SIG-M5 (cell line): ENCODE measurements at regions not wholly inside any gene's neighbourhood (a gene's known extent, or its start where the extent isn't known, plus 50 kb on each side); places are given as distances from the start of the nearest gene placed in this dataset.

Source experiments
- DNase-seq: peaks from one replicate; lab custom pipeline; 2025; lab: John Stamatoyannopoulos, UW

DNA sequence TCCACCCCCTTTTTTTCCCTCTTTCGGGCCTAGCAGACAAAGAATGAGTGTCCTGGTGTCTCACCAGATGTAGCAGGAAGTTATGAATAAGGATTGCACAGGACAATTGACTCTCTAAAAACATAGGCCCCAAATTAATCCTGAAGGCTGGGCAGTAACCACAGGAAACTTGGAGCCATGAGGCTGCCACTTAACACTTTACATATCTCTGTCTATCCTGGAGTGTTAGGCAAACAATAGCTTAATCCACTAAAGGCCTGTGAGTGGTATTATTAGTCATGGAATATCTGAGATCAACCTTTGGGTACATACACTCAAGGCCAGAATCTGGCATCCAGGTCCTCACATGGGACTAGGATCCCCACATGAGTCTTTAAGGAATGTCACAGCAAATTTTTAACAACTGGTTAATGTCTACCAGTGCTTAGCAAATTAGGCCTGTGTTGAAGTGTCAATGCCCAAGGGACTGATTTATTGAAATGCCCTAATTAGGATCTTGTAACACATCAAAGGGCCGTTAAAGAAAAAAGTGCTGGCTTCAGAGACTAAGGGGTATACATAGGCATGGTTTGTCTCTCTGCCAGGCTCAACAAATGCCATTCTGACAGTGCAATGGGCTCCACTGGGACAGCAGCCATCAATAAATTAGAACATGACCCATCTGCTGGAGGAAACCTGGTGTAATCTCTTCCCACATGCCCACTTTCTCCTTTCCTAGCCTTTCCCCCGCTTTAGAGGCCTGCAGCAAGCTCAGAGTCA, 196.7 kb upstream of the TBX20 start:
- DNase-seq = no peak

DNA sequence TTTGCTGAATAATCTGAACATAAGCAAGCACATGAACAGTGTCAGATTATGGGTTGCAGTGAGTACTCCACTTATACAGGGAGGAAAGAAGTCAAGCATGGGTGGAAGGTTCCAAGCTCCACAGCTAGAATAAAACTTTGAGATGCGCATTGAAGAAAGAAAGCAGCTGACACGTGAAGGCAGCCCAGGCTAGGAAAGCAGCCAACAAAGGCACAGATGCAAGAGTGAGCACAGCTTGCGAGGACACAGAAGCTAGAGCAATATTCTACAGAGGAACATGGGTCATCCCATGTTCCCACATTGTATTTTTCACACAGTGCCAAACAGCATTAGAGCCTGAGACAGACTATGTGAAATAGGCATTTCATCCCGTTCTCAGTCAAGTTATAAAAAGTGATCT, 194.6 kb upstream of the TBX20 start:
- DNase-seq = no peak

DNA sequence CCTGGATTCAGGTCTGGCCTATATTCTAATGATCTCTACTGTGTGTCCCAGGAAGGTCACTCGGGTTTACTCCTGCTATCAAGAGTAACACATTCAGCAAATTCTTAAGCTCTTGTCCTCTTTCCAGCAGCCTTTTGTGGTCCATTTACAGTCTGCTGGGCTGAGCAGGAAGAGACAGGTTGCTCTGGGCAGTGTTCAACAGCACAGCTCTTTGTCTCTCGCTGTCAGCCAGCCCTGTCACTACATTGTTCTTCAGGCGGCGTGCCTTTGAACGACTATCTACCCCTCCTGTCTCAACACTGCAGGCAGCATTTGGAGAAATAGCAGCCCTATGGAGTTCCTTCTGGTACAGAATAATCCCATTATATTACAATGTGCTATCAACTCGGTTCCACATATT, 192.2 kb upstream of the TBX20 start:
- no peak for DNase-seq

DNA sequence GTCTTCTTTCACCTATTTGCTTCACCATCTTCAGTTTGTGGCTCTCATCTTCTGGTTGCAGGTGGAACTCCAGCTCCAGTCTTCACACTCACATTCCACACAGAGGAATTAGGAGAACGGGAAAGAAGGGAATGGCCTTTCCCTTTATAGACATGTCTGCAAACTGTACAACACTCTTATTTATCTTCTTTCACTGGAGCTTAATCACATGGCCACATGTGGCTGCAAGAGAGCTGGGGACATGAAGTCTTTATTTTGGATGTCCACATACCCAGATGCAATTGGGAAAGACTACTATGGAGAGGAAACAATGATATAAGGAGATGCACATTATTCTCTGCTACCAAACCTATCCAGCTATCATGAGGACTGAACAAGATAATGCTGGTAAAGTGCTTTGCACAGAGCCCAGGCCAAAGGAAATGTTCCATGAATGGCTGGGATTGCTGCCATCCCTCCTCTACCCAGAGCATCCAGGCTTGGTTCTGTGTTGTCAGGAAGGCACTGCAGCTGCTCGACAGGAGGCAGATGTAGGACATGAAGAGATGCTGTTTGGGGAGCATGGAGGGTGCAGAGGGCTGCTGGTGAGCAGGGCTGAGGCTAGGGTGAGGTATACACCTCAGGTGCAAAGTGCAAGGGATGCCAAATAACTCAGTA, 183.8 kb upstream of the TBX20 start:
- DNase-seq = no peak

DNA sequence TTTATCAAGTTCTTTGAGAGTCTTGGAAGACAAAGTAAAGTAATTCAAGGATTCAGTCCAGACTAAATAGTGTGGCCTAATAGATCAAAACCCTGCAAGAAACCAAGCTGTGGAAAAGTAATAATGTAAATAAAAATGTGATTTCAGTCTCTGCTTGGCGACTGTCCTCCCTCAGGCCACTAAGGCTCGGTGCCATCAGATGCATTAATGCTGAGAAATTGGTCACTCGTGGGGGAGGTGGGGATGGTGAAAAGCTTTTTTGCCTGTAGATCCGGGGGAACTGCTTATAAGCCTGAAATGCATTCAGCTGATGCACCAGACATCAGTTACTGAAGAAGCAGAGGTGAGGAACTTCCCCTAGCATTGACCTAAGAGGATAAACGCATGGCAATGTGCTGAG, 182.6 kb upstream of the TBX20 start:
- no peak for DNase-seq

DNA sequence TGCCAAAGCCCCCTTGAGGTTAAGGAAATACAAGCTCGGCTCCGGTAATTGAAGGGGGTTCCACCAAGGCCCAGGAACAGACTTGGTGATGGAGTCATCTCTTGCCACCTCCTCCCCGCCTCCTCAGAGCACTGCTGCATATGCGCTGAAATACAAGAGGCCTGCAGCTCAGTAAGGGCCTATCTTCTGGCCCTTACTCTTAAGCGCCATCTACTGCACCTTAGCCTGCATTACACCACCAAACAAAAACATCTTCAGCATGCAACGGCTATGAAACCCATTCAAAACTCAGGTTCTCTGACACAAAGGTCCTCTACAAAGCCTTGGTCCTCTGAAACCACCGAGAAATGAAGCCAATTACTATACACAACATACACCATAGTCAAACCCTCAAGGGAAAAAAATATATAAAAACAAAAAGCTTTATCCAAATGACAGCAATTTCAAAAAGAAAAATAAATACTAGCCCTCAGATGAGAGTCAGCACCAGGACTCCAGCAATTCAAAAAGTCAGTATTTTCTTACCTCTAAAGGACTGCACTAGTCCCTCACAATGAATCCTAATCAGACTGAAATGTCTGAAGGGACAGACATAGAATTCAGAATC, 176.8 kb upstream of the TBX20 start:
- no peak for DNase-seq

DNA sequence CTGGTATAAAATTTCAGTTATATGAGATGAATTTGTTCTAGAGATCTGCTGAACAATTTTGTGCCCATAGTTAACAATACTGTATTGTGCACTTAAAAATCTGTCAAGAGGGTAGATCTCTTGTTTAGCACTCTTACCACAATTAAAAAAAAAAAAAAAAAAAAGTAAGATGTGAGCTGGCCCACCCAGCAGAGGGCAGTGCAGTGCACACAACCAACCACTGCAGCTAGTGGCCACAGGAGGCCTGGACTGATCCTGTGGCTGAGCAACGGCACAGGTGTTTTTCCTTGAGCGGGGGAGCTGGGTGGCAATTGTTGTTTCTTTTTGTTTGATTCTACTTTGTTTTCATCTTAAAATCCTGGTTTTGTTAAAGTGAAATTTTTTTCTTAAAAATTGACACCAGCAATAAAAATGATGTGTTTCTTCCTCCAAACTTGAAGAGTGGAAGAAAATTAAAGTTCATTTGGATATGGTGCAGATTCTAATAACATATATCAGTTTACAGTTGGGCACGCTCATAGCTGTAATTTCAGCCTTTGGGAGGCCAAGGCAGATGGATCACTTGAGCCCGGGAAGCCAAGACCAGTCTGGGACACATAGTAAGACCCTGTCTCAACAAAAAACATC, 171.1 kb upstream of the TBX20 start:
- DNase-seq = no peak

DNA sequence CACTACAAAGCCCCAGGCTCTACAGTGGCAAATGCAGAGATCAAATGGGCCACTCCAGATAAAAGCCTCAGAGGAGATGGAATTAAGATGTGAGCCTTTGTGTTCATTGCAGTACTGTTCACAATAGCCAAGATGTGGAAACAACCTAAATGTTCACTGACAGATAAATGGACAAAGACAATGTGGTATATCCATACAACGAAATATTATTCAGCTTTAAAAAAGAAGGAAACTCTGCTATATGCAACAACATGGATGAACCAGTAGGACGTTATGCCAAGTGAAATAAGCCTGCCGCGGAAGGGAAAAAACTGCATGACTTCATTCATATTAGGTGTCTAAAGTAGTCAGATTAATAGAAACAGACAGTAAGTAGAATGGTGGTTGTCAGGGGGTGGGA, 170.5 kb upstream of the TBX20 start:
- DNase-seq = no peak

DNA sequence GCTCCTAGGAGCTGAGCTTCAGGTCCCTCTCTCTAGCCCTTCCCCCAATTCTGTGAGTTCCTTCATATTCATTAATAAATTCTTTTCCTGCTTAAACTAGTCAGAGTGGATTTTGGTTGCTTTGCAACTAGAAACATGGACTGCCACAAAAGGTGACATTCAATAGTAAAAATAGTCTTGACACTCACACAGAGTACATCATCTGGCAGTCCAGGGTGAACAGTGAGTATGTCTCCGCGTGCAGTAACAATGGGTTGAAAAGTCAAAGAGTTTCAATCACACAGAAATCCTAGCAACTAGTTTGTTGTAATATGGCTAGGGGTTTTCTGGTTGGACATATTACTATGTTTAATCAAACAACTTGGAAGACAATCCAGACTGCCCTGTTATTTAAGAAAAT, 168.8 kb upstream of the TBX20 start:
- no peak for DNase-seq

DNA sequence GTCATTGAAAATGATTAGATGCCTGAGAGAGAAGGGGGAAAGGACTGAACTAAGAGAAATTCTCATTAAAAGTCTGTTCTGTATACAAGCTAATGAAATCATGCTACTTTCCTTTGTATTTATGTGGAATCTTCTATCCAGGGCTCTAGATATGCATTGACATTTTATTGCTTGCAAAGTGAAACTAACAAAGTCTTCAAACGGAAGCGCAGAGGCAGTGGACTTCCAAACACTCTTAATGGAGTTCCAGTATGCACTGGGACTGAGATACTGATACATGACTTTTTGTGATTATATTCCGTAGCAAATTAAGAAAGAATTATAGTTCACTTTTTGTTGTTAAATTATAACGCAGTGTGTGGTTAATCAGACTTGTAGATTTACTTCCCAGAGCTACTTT, 166.8 kb upstream of the TBX20 start:
- DNase-seq = no peak

DNA sequence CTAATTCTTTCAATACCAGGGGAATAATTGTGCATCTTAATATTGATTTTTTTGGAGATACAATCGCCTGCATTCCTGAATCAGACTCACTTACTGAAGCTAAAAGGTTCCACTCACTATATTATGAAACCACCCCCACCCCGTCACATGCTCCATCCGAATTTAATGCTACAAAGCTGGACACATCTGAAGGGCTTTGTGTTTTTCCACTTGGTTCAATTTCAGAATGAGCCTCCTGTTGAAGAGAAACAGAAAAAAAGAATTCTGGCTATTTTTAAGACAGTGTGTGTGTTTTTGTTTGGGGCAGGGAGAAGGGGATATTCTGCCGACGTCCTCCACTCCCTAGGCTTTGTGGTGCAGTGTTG, 165.5 kb upstream of the TBX20 start:
- no peak for DNase-seq

DNA sequence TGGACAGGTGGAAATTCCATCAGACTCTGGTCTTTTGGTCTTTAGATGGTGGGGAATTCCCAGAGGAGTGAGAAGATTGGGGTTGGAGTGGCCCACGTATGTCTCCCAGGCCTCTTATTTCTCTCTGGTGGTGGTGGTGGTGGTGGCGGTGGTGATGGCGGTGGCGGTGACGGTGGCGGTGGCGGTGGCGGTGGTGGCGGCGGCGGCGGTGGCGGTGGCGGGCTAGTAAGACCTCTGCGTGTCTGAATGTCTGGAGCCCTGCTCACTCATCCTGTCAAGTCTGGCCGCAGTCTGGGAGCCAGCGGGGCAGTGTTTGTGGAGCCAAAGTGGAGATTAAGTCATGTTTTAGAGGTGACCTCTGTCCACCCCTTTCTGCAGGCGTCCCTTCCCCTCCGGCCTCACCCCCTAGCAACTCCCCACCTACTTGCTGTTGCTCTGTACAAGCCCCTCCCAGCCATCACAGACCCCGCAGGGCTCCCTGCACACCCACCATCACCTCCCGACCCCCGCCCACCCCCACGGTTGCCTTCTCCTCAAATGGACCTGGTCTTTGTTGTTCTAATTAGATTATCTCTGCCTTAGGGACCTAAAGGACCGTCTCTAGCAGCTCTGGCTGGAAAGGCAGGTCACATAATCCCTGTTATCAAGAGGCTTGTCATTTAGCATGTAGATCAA, 165.0 kb upstream of the TBX20 start:
- no peak for DNase-seq

DNA sequence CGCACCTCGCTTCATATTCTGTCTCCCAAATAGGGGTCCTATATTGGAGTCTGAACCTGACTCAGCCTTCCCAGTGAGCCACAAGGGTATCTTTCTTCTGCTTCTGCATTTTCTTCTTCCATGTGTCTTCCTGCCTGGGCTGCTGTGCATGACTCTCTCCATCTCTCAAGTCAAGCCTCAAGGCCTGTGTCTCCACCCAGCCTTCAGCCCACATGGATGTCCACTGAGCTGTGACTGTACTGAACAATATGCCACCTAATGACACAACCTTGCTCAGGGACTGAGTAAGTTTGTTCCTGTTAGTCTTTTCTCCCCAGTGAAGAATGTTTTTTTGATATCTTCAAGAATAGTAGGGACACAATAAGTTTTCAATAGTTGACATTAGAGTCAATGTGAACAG, 162.7 kb upstream of the TBX20 start:
- no peak for DNase-seq

DNA sequence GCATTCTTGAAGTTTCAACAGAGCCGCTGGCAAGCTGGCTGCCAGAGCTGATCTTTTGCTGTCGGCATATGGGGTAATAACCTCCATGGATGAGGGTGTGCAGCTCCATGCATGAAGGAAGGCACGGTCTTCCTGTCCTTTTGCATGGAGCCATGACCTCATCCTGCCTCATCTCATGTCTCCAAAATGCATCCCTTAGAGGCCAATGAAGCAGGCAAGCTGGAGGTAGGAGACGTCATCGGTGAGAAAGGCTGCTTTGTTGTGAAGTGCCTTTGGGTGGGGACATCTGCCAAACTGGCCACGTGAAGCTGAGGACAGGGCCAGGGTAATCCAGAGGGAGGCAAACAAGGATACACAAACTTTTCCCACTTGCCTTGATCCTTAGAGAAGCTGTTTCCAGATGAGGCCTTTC, 161.5 kb upstream of the TBX20 start:
- DNase-seq = no peak

DNA sequence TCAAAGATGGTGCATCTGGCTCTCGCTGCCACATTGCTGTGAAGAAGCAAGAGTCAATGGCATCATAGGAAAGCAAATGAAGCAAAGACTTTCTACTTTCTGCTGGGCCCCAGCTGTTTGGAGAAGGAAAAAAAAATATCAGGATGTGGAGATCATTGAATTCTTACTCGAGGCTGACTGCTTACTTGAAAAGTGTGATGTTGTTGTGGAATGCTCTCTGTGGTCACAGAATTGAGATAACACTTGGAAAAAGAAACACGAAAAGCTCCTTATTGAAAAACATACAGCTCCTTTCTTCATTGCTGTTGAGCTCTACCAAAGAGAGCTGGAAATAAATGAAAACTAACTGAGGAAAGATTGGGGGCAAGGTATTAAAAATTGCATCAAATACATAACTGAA, 157.4 kb upstream of the TBX20 start:
- DNase-seq = no peak

DNA sequence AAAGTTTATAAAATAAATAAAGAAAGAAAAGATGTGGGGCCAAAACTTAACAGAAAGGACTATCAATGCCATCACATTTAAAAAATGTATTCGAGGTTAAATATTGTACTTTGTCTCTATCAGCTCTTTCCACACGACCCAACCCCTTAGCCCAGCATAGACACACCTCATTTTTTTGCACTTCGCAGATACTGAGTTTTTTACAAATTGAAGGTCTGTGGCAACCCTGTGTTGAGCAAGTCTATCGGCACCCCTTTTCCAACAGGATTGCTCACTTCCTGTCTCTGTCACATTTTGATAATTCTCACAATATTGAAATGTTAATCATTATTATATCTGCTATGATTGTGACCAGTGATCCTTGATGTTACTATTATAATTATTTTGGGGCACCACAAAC, 151.6 kb upstream of the TBX20 start:
- DNase-seq = no peak

DNA sequence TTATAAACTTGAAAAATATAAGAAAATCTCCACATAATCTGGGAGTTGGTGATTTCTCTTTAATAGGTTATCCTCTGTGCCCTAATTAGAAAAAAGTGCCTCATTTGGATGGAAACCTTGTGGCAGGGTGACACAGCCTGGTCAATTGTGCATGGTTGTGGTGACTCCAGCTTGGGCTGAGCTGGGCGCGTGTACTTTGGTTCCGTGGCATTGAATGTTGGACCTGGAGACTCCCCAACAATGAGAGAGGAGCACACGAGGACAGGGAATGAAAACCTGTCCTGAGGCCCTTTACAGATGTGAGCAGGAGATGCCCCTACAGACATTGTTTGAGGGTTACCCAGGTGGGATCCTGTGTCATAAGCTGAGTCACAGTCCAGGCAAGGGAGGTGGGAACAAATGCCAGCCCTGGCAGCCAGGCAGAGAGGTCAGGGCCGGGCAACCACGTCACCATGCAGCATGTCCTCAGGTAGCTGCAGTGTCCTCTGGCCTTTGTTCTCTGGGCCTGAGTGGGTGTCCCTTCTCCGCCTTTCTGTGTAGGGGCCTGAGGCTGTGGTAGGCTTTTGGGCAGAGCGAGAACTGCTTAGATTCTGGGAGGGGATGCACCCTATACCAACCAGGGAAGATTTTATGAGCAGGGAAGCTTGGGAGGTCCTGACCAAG, 147.4 kb upstream of the TBX20 start:
- no peak for DNase-seq

DNA sequence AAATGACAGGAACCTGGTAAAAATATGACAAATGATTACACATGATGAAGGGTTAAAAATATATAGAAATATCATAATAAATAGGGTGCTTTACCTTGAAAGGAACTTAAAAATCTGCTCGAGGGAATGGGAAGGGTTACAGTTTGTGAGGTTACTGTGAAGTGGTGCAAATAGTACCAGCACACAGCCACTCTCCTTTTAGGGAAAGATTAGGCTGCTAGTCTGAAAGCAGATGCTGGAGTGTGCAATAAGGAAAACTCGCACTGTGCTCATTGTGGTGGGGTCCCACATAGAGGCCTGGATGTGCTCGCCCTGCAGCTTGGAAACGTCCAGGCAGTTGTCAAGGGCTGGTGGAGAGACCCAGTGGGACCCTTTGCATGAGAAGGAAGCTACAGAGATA, 145.9 kb upstream of the TBX20 start:
- no peak for DNase-seq

DNA sequence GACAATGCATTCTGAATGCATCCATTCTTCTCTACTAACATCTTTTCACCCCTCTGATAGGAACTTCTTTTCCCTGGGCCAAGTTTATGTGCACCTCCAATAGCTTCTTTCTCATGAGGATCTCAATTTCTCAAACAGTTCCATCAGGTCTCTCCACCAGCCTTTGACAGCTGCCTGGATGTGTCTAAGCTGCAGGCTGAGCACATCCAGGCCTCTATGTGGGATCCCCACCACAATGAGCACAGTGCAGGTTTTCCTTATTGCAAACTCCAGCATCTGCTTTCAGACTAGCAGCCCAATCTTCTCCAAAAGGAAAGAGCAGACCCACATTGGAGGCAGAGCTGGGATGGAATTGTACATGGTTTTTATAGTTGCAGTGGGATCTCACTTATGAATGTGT, 145.3 kb upstream of the TBX20 start:
- no peak for DNase-seq

DNA sequence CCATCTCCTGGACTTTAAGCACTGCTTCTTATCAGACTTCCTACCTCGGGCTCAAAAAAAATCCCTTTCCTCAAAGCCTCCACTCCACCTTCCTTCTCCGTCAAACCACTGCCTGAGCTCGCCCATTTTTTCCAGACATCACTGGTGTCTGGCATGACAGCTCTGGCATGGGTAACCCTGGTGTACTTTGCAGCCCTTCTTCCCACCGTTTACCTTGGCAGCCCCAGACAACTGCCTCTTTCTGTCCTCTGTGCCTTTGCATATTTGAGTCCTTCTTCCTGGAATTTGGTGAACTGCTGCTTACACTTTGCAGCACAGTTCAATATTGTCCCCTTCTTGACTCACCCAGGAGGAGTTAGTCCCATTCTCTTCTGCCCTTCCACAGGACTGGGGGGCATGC, 144.6 kb upstream of the TBX20 start:
- DNase-seq = no peak

DNA sequence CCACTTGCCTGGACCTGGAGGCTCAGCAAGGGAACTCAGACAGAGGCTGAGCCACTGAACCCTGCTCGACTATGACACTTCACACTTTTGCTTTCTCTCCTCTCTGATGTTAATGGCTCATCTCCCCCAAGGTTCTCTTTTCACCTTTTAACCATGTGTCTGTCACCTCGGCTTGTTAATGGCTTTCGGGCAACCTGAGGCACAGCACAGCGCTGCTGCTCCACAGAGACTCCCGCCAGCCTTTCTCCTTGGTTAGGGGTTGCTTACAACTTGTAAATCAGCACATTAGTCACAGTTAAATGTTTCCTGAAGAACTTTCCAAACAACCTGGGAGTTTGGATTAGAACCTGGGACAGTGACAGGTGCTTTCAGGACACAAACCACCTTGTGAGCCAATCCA, 136.2 kb upstream of the TBX20 start:
- DNase-seq = no peak

DNA sequence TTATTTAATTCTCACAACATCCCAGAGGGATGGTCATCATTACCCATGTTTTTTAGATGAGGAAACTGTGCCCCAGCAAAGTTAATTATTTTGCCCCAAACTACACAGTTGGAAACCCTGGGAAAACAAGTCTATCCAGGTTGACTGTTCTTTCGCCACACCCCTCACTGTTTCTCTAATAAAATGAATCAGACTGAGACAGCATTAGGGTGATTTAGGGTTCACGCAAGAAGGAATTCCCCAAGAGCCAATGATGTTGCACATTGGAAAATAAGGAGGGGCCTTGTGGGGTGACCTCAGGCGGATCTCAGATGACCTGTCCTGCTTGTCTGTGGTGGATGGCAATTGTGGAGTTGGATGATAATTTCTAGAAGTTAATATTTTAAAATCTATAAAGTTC, 135.7 kb upstream of the TBX20 start:
- no peak for DNase-seq
